PC-3 (cell line): ENCODE measurements at regions not wholly inside any gene's neighbourhood (a gene's known extent, or its start where the extent isn't known, plus 50 kb on each side); places are given as distances from the start of the nearest gene placed in this dataset.
"Not testable (repeated sequence)": the region's sequence is repeated elsewhere in the genome, so short reads cannot be mapped to it uniquely, and the experiment has no call there.

Experiments
- CTCF ChIP-seq: fragments of 300-600 bp; sonication (generic); conservative IDR thresholded peaks from 2 replicates; pipeline ENCODE4 v1.5.1; 2017; ENCODE audit warnings: antibody characterized with exemption, low read depth, mild to moderate bottlenecking, low read length
- EZH2 ChIP-seq: fragments of 300-600 bp; sonication (generic); IDR thresholded peaks from one replicate; pipeline ENCODE4 v1.6.1; 2017; ENCODE audit warnings: antibody characterized with exemption, mild to moderate bottlenecking, low read length; ENCODE audit not compliant: unreplicated experiment
- EZH2phosphoT487 ChIP-seq: fragments of 300-600 bp; sonication (generic); IDR thresholded peaks from 2 replicates; pipeline ENCODE4 v1.6.1; 2018; ENCODE audit warnings: mild to moderate bottlenecking, antibody characterized with exemption, low read length, borderline replicate concordance

DNA sequence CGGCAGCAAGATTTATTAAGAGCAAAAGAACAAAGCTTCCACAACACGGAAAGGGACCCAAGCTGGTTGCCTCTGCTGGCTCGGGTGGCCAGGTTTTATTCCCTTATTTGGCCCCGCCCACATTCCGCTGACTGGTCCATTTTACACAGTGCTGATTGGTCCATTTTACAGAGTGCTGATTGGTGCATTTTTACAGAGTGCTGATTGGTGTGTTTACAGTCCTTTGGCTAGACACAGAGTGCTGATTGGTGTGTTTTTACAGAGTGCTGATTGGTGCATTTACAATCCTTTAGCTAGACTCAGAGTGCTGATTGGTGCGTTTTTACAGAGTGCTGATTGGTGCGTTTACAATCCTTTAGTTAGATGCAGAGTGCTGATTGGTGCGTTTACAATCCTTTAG, 358.4 kb upstream of the PDE3A start:
- not testable (repeated sequence) for TF ChIP-seq CTCF, EZH2, EZH2phosphoT487
